Panc1 (cell line): ENCODE measurements at regions not wholly inside any gene's neighbourhood (a gene's known extent, or its start where the extent isn't known, plus 50 kb on each side); places are given as distances from the start of the nearest gene placed in this dataset.

ENCODE experiments used
- POLR2AphosphoS5 ChIP-seq: IDR thresholded peaks from 2 replicates; pipeline ENCODE4 v1.6.1; 2012; ENCODE audit warnings: mild to moderate bottlenecking, low read depth, low read length, moderate library complexity
- SIN3A ChIP-seq: IDR thresholded peaks from 2 replicates; pipeline ENCODE4 v1.6.1; 2012; ENCODE audit warnings: low read depth, mild to moderate bottlenecking, low read length, moderate library complexity, borderline replicate concordance; ENCODE audit not compliant: insufficient read depth
- TCF7L2 ChIP-seq: IDR thresholded peaks from 2 replicates; pipeline ENCODE4 v1.6.1; 2011; ENCODE audit warnings: mild to moderate bottlenecking, low read depth, low read length, inconsistent platforms
- TF ChIP-seq, protein P1 (sequence below): fragments of 450-650 bp; IDR thresholded peaks from 2 replicates; pipeline ENCODE4 v1.5.1; 2017; ENCODE audit warnings: mild to moderate bottlenecking
- TF ChIP-seq, protein P2 (sequence below), 2 experiments: IDR thresholded peaks; 2 replicates each; pipeline ENCODE4 v1.6.1; 2011 to 2012; ENCODE audit warnings: low read depth in 2 of 2, control low read depth in 1 of 2, low read length in 1 of 2, mild to moderate bottlenecking in 1 of 2, moderate library complexity in 1 of 2; ENCODE audit not compliant: insufficient read depth in 1 of 2

DNA sequence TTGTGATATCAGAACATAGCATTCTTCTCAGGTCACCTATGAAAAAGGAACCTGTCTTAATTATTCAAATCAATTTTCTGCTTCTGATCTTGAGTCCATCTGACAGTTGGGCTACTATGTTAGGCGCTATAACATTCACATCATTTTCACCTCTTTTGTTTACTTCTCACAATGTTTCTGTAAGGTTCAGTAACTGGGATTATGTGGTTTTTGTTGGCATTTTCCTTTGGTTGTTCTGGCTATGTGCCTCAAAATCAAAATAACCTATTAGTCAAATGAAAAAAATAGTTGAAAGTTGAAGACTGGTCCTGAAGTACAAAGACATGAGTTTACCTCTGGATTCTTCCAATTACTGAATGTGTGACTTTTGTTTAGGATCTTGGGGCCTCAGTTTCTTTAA is 221.3 kb upstream of the SMIM30 start:
- TF ChIP-seq, protein P1, sequence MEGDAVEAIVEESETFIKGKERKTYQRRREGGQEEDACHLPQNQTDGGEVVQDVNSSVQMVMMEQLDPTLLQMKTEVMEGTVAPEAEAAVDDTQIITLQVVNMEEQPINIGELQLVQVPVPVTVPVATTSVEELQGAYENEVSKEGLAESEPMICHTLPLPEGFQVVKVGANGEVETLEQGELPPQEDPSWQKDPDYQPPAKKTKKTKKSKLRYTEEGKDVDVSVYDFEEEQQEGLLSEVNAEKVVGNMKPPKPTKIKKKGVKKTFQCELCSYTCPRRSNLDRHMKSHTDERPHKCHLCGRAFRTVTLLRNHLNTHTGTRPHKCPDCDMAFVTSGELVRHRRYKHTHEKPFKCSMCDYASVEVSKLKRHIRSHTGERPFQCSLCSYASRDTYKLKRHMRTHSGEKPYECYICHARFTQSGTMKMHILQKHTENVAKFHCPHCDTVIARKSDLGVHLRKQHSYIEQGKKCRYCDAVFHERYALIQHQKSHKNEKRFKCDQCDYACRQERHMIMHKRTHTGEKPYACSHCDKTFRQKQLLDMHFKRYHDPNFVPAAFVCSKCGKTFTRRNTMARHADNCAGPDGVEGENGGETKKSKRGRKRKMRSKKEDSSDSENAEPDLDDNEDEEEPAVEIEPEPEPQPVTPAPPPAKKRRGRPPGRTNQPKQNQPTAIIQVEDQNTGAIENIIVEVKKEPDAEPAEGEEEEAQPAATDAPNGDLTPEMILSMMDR, result no peak
- TF ChIP-seq SIN3A, result no peak
- TF ChIP-seq POLR2AphosphoS5, result no peak
- TF ChIP-seq, protein P2, sequence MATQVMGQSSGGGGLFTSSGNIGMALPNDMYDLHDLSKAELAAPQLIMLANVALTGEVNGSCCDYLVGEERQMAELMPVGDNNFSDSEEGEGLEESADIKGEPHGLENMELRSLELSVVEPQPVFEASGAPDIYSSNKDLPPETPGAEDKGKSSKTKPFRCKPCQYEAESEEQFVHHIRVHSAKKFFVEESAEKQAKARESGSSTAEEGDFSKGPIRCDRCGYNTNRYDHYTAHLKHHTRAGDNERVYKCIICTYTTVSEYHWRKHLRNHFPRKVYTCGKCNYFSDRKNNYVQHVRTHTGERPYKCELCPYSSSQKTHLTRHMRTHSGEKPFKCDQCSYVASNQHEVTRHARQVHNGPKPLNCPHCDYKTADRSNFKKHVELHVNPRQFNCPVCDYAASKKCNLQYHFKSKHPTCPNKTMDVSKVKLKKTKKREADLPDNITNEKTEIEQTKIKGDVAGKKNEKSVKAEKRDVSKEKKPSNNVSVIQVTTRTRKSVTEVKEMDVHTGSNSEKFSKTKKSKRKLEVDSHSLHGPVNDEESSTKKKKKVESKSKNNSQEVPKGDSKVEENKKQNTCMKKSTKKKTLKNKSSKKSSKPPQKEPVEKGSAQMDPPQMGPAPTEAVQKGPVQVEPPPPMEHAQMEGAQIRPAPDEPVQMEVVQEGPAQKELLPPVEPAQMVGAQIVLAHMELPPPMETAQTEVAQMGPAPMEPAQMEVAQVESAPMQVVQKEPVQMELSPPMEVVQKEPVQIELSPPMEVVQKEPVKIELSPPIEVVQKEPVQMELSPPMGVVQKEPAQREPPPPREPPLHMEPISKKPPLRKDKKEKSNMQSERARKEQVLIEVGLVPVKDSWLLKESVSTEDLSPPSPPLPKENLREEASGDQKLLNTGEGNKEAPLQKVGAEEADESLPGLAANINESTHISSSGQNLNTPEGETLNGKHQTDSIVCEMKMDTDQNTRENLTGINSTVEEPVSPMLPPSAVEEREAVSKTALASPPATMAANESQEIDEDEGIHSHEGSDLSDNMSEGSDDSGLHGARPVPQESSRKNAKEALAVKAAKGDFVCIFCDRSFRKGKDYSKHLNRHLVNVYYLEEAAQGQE (IDR thresholded peaks at IDR 0.05; ENCODE audit: insufficient read depth in 1 of 2, low read depth in 2 of 2, low read length in 1 of 2), result no peak
- no peak for TF ChIP-seq TCF7L2
